ENCODE measurements at regions not wholly inside any gene's neighbourhood (a gene's known extent, or its start where the extent isn't known, plus 50 kb on each side); places are given as distances from the start of the nearest gene placed in this dataset.

DNA sequence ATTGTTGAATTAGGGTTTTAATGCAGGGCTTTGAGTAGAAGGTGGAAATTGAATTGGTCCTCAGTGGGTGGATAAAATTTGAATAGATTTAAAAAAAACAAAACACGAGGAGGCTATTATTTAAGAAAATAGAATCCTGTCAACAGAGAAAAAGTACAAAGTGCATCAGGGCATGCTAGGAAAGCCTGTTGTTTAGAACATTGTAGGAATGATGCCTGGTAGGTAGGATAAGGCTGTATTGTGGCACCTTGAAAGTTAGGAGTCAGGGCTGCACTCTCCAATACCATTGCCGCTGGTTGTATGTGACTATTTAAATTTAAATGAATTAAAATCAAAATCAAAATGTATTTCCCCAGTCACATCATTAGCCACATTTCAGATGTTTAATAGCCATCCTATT, 363.9 kb downstream of the UTRN start:
- H3K27ac ChIP-seq (ENCODE audit: low read depth, low read length, poor library complexity, severe bottlenecking) = no peak overlapping the region
- TF ChIP-seq CTCF (IDR thresholded peaks at IDR 0.05; ENCODE audit: low read length) (no peak), EZH2 (IDR thresholded peaks at IDR 0.05; ENCODE audit: borderline replicate concordance, low read length) (no peak)
- H3F3A ChIP-seq (ENCODE audit: insufficient read depth, low read length) = no peaks in the 10 kb centered on the region
- H3K27me3 ChIP-seq (ENCODE audit: insufficient read depth, low read length) = no peaks in the 10 kb centered on the region
- no peak overlapping the region for H3K9ac ChIP-seq (ENCODE audit: low read length)
- H3K79me2 ChIP-seq (ENCODE audit: insufficient read depth, low read length) = no peaks in the 10 kb centered on the region
- no peaks in the 10 kb centered on the region for H3K9me2 ChIP-seq (ENCODE audit: low read depth, low read length)
- H3K4me2 ChIP-seq (ENCODE audit: low read length) = no peak overlapping the region
- no peaks in the 10 kb centered on the region; the same call in 1 of the 2 replicates for H3K36me3 ChIP-seq (ENCODE audit: insufficient read depth, low read length)
- H2AFZ ChIP-seq (ENCODE audit: low read length) = no peak overlapping the region
- no peaks in the 10 kb centered on the region for H4K20me1 ChIP-seq (ENCODE audit: insufficient read depth, low read length)
- H3K9me3 ChIP-seq (ENCODE audit: low read length) = no peaks in the 10 kb centered on the region
- peaks cover 66% of the 10 kb centered on the region for H3K4me1 ChIP-seq (ENCODE audit: insufficient read depth, low read length, severe bottlenecking)
- H3K4me3 ChIP-seq (ENCODE audit: low read depth, low read length, poor library complexity, severe bottlenecking) = no peak overlapping the region

DNA sequence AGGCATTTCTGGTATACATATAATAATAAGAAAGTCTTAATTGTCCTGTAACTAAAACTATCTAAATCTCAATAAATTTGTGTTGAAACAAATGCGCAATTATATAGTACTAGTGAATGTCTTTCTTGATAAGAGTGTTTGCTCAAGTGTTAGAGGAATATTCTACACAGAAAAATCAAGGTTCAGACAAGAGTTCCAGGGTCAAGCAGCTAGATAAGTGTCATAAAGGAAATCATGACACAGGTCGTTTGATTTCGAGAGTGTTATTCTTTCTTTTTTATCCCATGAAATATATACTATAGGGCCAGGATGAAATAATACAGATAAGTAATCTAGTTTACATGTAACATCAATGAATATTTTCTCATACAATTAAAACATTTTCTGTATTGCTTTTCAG, 366.1 kb downstream of the UTRN start:
- Histone ChIP-seq H3K9ac (ENCODE audit: low read length) (no peak overlapping the region), H3K4me3 (ENCODE audit: low read depth, low read length, poor library complexity, severe bottlenecking) (no peak overlapping the region), H3F3A (ENCODE audit: insufficient read depth, low read length) (no peaks in the 10 kb centered on the region), H4K20me1 (ENCODE audit: insufficient read depth, low read length) (no peaks in the 10 kb centered on the region), H3K4me1 (ENCODE audit: insufficient read depth, low read length, severe bottlenecking) (peaks cover 69% of the 10 kb centered on the region), H3K36me3 (ENCODE audit: insufficient read depth, low read length) (no peaks in the 10 kb centered on the region; the same call in 1 of the 2 replicates), H2AFZ (ENCODE audit: low read length) (no peak overlapping the region), H3K9me2 (ENCODE audit: low read depth, low read length) (no peaks in the 10 kb centered on the region), H3K27me3 (ENCODE audit: insufficient read depth, low read length) (no peaks in the 10 kb centered on the region), H3K9me3 (ENCODE audit: low read length) (no peaks in the 10 kb centered on the region), H3K4me2 (ENCODE audit: low read length) (no peak overlapping the region), H3K27ac (ENCODE audit: low read depth, low read length, poor library complexity, severe bottlenecking) (peak overlapping the region; percentile 46), H3K79me2 (ENCODE audit: insufficient read depth, low read length) (no peaks in the 10 kb centered on the region)
- TF ChIP-seq EZH2 (IDR thresholded peaks at IDR 0.05; ENCODE audit: borderline replicate concordance, low read length) (no peak), CTCF (IDR thresholded peaks at IDR 0.05; ENCODE audit: low read length) (no peak)

GRCh38 chr6:144652292-144652891, 367.3 kb downstream of the UTRN start:
- Histone ChIP-seq H3K27ac (ENCODE audit: low read depth, low read length, poor library complexity, severe bottlenecking) (peak overlapping the region; percentile 46), H3K4me1 (ENCODE audit: insufficient read depth, low read length, severe bottlenecking) (peaks cover 62% of the 10 kb centered on the region), H3K9me2 (ENCODE audit: low read depth, low read length) (no peaks in the 10 kb centered on the region), H3K9me3 (ENCODE audit: low read length) (no peaks in the 10 kb centered on the region), H3K36me3 (ENCODE audit: insufficient read depth, low read length) (no peaks in the 10 kb centered on the region; the same call in 1 of the 2 replicates), H3K79me2 (ENCODE audit: insufficient read depth, low read length) (no peaks in the 10 kb centered on the region), H3K4me3 (ENCODE audit: low read depth, low read length, poor library complexity, severe bottlenecking) (no peak overlapping the region), H2AFZ (ENCODE audit: low read length) (no peak overlapping the region), H3K4me2 (ENCODE audit: low read length) (peak overlapping the region; percentile 34), H3K27me3 (ENCODE audit: insufficient read depth, low read length) (no peaks in the 10 kb centered on the region), H4K20me1 (ENCODE audit: insufficient read depth, low read length) (no peaks in the 10 kb centered on the region), H3K9ac (ENCODE audit: low read length) (no peak overlapping the region), H3F3A (ENCODE audit: insufficient read depth, low read length) (no peaks in the 10 kb centered on the region)
- TF ChIP-seq CTCF (IDR thresholded peaks at IDR 0.05; ENCODE audit: low read length) (no peak), EZH2 (IDR thresholded peaks at IDR 0.05; ENCODE audit: borderline replicate concordance, low read length) (no peak)

Measured in OCI-LY1 (cell line).